B cell (primary cell): ENCODE measurements at regions not wholly inside any gene's neighbourhood (a gene's known extent, or its start where the extent isn't known, plus 50 kb on each side); places are given as distances from the start of the nearest gene placed in this dataset.

Experiments
- ATAC-seq: fragments of 200-7000 bp; cut with Tn5 transposase; one replicate; pipeline ENCODE4 v1.10.0; 2021; ENCODE audit warnings: low read depth, mild to moderate bottlenecking, moderate number of reproducible peaks, moderate library complexity
- CTCF ChIA-PET: fragments of 350-600 bp; sonication (Branson Sonifier 250); formaldehyde crosslinking; loops from one replicate; lab custom pipeline; 2021; ENCODE audit warnings: antibody characterized with exemption, inconsistent platforms; lab: Charles Lee
- POLR2A ChIA-PET: fragments of 350-600 bp; sonication (Branson Sonifier 250); formaldehyde crosslinking; loops from one replicate; lab custom pipeline; 2021; ENCODE audit warnings: antibody characterized with exemption; lab: Charles Lee
- DNase-seq: peaks from one replicate; pipeline ENCODE4 v3.0.0; 2013
- H2AFZ ChIP-seq: 2 replicates; pipeline ENCODE4 v1.6.1; 2012; ENCODE audit warnings: mild to moderate bottlenecking, low read depth, low read length; ENCODE audit not compliant: insufficient read depth, poor library complexity, severe bottlenecking
- H3K27ac ChIP-seq, 2 donors: 1 replicate in 1 of 2; 2 replicates in 1 of 2; pipeline ENCODE4 v1.5.1; 2012 to 2013; ENCODE audit warnings: low read length in 2 of 2, mild to moderate bottlenecking in 2 of 2, moderate library complexity in 1 of 2
- H3K27me3 ChIP-seq, 4 experiments: fragments of 200-600 bp in 1 of 4; sonication (generic) in 1 of 4; replicated peaks in 1 of 4; 1 replicate in 2 of 4; 2 replicates in 2 of 4; pipeline versions ENCODE4 v1.6.1 to v1.7.0; 2013 to 2016; ENCODE audit warnings: low read length in 3 of 4, mild to moderate bottlenecking in 2 of 4, mixed read lengths in 1 of 4, moderate library complexity in 1 of 4; ENCODE audit not compliant: insufficient read depth in 4 of 4, control insufficient read depth in 3 of 4; ENCODE audit errors: control extremely low read depth in 1 of 4
- H3K36me3 ChIP-seq, 2 experiments: replicated peaks in 1 of 2; 1 replicate in 1 of 2; 2 replicates in 1 of 2; pipeline versions ENCODE4 v1.6.1 to v1.7.1; 2013; ENCODE audit warnings: low read length in 1 of 2; ENCODE audit not compliant: insufficient read depth in 2 of 2, control insufficient read depth in 1 of 2; ENCODE audit errors: control extremely low read depth in 1 of 2, extremely low read depth in 1 of 2
- H3K4me1 ChIP-seq, 2 donors: fragments of 200-600 bp in 1 of 2; sonication (generic) in 1 of 2; 1 replicate in 1 of 2; 2 replicates in 1 of 2; pipeline versions ENCODE4 v1.5.1 to v1.6.1; 2013 to 2017; ENCODE audit warnings: low read length in 2 of 2; ENCODE audit not compliant: control insufficient read depth in 2 of 2, insufficient read depth in 2 of 2
- H3K4me2 ChIP-seq: replicated peaks from 2 replicates; pipeline ENCODE3; 2012; ENCODE audit warnings: mild to moderate bottlenecking, low read depth, low read length; ENCODE audit not compliant: poor library complexity, severe bottlenecking
- H3K4me3 ChIP-seq, 5 experiments: fragments of 200-600 bp in 1 of 5; sonication (generic) in 1 of 5; 1 replicate in 3 of 5; 2 replicates in 2 of 5; pipeline versions ENCODE4 v1.5.1 to v1.7.0; 2011 to 2016; ENCODE audit warnings: low read length in 4 of 5, mild to moderate bottlenecking in 4 of 5, low read depth in 2 of 5, control low read depth in 1 of 5, moderate library complexity in 1 of 5; ENCODE audit not compliant: insufficient read depth in 1 of 5; ENCODE audit errors: control extremely low read depth in 1 of 5, extremely low read depth in 1 of 5
- H3K79me2 ChIP-seq: fragments of 200-600 bp; sonication (generic); one replicate; pipeline ENCODE4 v1.6.0; 2016; ENCODE audit warnings: low read length; ENCODE audit not compliant: control insufficient read depth, insufficient read depth
- H3K9ac ChIP-seq: fragments of 200-600 bp; sonication (generic); 2 replicates; pipeline ENCODE4 v1.6.1; 2017; ENCODE audit warnings: mild to moderate bottlenecking, low read length, moderate library complexity
- H3K9me3 ChIP-seq, 3 donors: one replicate each; pipeline versions ENCODE4 v1.6.1 to v1.7.1; 2013; ENCODE audit warnings: low read length in 2 of 3; ENCODE audit not compliant: control insufficient read depth in 2 of 3, insufficient read depth in 1 of 3; ENCODE audit errors: control extremely low read depth in 1 of 3
- H4K20me1 ChIP-seq: 2 replicates; pipeline ENCODE4 v1.6.0; 2012; ENCODE audit warnings: mild to moderate bottlenecking, low read length; ENCODE audit not compliant: insufficient read depth, control insufficient read depth, poor library complexity, severe bottlenecking
- H3K27ac Mint-ChIP-seq: one replicate; pipeline ENCODE4 v1.8.0; 2021; ENCODE audit warnings: mixed read lengths
- H3K27me3 Mint-ChIP-seq: one replicate; pipeline ENCODE4 v1.8.0; 2021; ENCODE audit warnings: mixed read lengths
- H3K4me1 Mint-ChIP-seq: one replicate; pipeline ENCODE4 v1.8.0; 2021; ENCODE audit warnings: mixed read lengths
- H3K4me3 Mint-ChIP-seq: one replicate; pipeline ENCODE4 v1.8.0; 2021; ENCODE audit warnings: mixed read lengths
- H3K9me3 Mint-ChIP-seq: one replicate; pipeline ENCODE4 v1.8.0; 2022; ENCODE audit warnings: mixed read lengths; ENCODE audit not compliant: insufficient read depth
- CTCF ChIP-seq: fragments of 200-600 bp; IDR thresholded peaks from one replicate; pipeline ENCODE4 v1.8.0; 2022; ENCODE audit warnings: antibody characterized with exemption, mild to moderate bottlenecking
- EZH2 ChIP-seq: IDR thresholded peaks from 2 replicates; pipeline ENCODE4 v1.6.1; 2012; ENCODE audit warnings: borderline replicate concordance, low read depth, mild to moderate bottlenecking, moderate library complexity, low read length; ENCODE audit not compliant: insufficient read depth, poor library complexity, severe bottlenecking
- WGBS: methylation state at CpG from one replicate; pipeline ENCODE4 v1.1.5; 2013; ENCODE audit warnings: missing lambda C conversion rate; ENCODE audit not compliant: insufficient coverage; 5-methylcytosine and 5-hydroxymethylcytosine counted together
- intact Hi-C: fragments of 100-400 bp; cut with micrococcal nuclease; formaldehyde crosslinking; loops from one replicate; pipeline ENCODE4 v1.10.0; 2022

DNA sequence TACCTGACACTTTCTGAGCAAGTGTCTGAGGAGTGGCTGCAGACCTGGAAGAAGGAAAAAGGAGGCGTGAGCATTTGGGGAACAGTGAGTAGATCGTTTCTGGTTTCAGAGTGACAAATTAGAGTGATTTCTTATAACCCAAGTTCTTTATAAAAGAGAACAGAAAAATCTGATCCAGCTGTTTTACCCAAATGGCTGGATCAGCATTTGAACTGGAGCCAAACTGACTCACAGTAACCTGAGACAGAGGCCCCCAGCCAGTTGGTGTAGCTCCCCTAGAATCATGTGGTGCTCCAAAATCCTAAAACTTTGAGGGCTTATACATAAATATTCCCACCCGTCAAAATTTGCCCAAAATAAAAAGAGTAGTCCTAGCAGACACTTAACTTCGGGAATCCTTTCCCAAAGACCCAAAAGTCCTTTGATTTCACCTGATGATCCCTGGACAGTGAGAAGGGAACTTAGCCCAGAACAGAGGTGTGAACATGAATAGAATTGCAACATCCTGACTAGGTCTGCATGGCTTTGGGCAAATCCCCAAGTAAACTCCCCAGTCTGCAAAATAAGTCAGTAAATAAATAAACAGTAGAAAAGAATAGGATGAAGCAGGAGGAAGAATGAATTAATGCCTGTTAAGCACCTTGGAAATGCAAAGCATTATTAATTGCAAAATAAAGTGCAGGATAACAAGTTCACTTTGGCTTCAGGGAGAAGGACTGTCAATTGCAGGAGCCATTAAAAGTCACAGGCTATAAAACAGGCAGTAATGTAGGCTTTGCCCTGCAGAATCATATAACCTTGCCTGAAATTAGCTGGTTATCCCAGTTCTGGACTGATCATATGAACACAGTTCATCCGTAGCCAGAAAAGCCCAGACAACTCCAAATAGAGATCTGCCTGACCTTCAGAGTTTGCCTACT lies 262.0 kb upstream of the JARID2 start:
- ChIA-PET POLR2A (no interaction called here), CTCF (no interaction called here)
- H3K9me3 Mint-ChIP-seq: no peaks in the 10 kb centered on the region
- H3K27me3 Mint-ChIP-seq: peaks cover 16% of the 10 kb centered on the region
- H3K27ac Mint-ChIP-seq: no peak overlapping the region
- DNase-seq: no peak
- peaks cover 0 to 4% of the 10 kb centered on the region in 2 donors for H3K4me1 ChIP-seq
- H3K27me3 ChIP-seq: peaks cover 0 to 5% (median 2%) of the 10 kb centered on the region in 4 experiments
- no peak overlapping the region for H3K4me3 ChIP-seq
- H3K9ac ChIP-seq: no peak overlapping the region
- no peak overlapping the region for H2AFZ ChIP-seq
- ATAC-seq: no peak
- 83% methylated on average over 2 of the region's 5 CpGs for WGBS
- H3K79me2 ChIP-seq: no peaks in the 10 kb centered on the region
- H3K27ac ChIP-seq: no peak overlapping the region
- no peaks in the 10 kb centered on the region for H4K20me1 ChIP-seq
- H3K36me3 ChIP-seq: no peaks in the 10 kb centered on the region
- no peak overlapping the region for H3K4me3 Mint-ChIP-seq
- H3K4me2 ChIP-seq: no peak overlapping the region
- H3K4me1 Mint-ChIP-seq: peaks cover 4% of the 10 kb centered on the region
- intact Hi-C loops: no loop called here
- H3K9me3 ChIP-seq: peaks cover 0 to 9% (median 0%) of the 10 kb centered on the region in 3 donors
- TF ChIP-seq EZH2 (no peak), CTCF (no peak)

DNA sequence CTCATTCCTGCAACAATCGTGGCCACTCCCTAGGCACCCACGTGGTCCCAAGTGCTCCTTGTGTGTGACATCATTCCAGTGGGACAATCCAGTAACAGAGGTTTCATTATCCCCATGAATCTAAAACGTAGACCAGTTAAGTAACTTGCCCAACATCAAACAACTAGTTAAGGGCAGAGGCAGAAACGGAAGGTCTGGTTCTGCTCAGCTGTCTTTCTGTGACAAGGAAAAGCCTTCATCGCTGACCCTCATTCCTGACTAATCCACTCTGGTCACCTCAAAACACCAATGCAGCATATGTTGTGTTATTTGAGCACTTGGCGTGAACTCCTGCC lies 261.4 kb upstream of the JARID2 start:
- intact Hi-C loops: no loop called here
- ChIA-PET POLR2A (no interaction called here), CTCF (no interaction called here)
- Histone ChIP-seq H3K9me3 (peaks cover 0 to 7% (median 0%) of the 10 kb centered on the region in 3 donors), H3K79me2 (no peaks in the 10 kb centered on the region), H4K20me1 (no peaks in the 10 kb centered on the region), H2AFZ (no peak overlapping the region), H3K36me3 (no peaks in the 10 kb centered on the region), H3K9ac (no peak overlapping the region), H3K4me1 (peaks cover 0 to 4% of the 10 kb centered on the region in 2 donors), H3K27me3 (peaks cover 0 to 5% (median 2%) of the 10 kb centered on the region in 4 experiments), H3K27ac (no peak overlapping the region), H3K4me2 (no peak overlapping the region), H3K4me3 (no peak overlapping the region)
- WGBS: 77% methylated on average over 3 of the region's 6 CpGs
- DNase-seq (no peak), ATAC-seq (no peak)
- Mint-ChIP-seq H3K4me1 (peaks cover 4% of the 10 kb centered on the region), H3K4me3 (no peak overlapping the region), H3K27me3 (peaks cover 16% of the 10 kb centered on the region), H3K27ac (no peak overlapping the region), H3K9me3 (no peaks in the 10 kb centered on the region)
- TF ChIP-seq CTCF (no peak), EZH2 (no peak)
